GM21825 (cell line): ENCODE measurements at regions not wholly inside any gene's neighbourhood (a gene's known extent, or its start where the extent isn't known, plus 50 kb on each side); places are given as distances from the start of the nearest gene placed in this dataset.
"Not testable (repeated sequence)": the region's sequence is repeated elsewhere in the genome, so short reads cannot be mapped to it uniquely, and the experiment has no call there.

Source experiments
- ATAC-seq: cut with Tn5 transposase; IDR thresholded peaks from one replicate; pipeline ENCODE4 v1.9.1; 2021; ENCODE audit warnings: mild to moderate bottlenecking, moderate library complexity; ENCODE audit not compliant: unreplicated experiment

DNA sequence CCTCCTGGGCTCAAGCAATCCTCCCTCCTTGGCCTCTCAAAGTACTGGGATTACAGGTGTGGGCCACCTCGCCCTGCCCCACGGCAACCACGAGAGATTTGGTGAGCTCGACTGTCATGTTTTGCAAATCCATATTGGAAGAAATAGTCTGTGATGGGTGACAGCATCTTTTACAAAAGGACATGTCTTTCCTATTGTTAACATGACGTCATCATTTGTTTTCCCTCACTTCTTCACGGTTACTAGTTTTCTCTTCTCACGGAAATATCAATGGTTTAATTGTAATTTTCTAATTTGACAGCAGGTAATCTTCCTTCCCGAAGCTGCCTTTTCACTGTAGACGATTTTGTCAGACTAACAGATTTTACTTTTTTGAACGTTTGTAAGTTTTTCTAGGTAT, 110.8 kb upstream of the GREM2 start:
- ATAC-seq = no peak

DNA sequence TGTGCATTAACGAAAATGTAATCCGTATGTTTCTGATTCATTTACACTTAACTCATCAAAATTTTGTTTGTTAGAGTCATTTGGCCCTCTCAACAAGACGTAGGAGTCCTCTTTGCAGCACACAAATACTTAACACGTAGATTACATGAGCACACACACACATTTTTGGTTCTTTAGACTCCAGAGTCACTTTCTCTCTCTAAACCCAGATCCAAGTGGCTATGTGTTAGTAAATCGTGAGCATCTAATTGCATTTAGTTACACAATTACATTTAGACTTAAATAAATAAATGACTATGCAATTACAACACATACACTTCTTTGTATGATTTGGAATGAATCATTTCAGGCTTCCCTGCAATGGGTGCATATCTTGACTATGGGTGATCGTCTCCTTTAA, 109.0 kb upstream of the GREM2 start:
- no peak for ATAC-seq

DNA sequence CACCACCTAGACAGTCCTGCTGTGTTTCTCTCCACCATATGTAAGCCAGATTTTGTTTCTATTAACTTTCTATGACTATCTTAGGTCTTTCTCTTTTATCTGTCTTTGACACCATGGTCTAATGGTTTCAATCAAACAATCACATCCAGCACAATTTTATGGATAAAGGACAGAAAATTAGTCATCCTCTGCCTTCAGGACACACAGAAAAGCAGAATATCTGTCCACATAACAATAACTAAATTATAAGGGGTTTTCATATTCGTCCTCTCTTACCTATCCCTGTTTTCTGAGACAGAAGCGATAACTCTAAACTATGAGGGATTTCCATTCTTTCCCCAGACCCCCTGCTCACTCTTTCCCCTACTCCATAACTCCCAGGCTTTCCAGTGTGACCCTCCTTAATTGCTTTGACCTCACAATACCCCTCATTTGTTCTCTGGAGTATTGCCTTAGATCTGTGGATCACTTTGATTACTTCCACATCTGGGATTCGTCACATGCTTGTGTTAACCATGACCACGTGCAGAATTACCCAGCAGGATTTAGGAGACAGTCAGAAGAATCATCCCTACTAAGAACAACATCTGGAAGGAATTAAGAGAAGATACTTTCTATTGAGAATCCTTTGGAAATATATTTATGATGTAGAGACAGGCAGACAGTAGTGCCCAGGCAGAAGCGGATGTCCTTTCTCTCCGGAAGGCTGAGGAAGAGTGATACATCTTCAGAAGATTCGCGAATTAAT, 108.2 kb upstream of the GREM2 start:
- no peak for ATAC-seq

DNA sequence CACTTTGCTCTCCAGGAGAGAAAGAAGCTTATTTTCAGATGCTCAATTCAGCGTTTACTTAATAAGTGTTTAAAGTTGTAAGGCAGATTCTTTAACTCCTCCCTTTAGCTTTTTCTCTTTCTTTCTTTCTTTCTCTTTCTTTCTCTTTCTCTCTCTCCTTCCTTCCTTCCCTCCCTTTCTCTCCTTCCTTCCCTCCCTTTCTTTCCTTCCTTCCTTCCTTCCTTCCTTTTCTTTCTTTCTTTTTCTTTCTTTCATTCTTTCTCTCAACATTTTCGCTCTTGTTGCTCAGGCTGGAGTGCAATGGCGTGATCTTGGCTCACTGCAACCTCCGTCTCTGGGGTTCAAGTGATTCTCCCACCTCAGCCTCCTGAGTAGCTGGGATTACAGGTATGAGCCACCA, 104.6 kb upstream of the GREM2 start:
- ATAC-seq = not testable (repeated sequence)

DNA sequence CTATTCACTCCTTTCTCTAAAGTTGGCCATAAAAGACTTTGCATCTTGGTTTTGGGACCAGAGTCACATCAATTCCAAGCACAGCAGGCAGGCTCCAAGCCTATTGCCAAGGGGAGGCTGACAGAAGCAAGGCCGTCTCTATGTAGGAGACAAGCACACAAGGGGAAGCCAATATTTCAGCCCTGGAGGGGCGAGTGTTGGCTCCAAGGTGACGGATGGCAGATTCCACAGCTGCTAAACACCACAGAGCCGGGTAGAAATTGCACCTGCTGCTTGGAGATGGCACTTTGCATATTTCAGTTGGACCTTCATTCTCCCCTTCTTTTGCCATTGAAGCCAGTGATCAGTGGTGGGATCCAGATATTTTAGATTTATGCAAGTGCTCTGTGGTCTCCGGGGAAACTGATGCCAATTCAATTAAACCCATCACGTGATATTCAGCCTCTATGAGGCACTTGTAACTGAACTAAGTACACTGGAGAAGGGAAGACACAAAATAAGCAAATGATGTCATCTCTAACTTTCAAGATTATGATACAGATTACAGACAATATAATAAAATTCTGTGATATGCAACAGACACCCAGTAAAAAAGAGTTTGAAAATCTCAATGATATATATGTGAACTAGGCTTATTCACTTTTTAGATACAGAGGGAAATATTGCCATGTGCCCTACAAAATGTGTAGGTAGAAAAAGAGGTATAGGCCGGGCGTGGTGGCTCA, 102.8 kb upstream of the GREM2 start:
- no peak for ATAC-seq

DNA sequence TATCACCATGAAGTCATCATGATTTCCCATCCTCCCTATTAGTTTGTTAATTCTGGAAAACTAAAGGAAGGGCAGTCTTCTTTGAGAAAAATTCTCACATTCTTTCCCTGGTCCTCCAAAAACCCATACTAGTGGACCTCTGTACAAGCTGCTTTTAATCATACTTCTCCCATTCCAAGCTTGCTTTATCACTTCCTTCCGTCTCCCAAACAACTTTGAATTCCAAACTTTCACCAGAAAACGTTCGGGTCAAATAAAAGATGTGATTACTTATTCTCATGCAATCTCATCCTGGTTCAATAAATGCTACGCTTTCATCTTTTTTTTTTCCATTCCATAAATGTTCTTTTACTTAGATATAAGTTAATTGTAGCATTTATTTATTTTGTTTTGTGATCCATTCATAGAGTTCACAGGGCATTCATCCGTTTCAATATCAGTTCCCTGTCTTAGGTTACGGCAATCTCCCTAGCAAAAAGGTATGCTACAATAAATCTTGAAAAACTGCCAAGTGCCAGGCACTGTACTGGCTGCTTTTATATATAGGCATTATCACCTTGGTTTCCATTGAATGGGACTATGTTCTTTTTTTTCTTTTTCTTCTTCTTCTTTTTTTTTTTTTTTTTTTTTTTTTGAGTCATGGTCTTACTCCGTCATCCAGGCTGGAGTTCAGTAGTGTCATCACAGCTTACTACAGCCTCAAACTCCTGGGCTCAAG, 100.2 kb upstream of the GREM2 start:
- ATAC-seq = no peak

DNA sequence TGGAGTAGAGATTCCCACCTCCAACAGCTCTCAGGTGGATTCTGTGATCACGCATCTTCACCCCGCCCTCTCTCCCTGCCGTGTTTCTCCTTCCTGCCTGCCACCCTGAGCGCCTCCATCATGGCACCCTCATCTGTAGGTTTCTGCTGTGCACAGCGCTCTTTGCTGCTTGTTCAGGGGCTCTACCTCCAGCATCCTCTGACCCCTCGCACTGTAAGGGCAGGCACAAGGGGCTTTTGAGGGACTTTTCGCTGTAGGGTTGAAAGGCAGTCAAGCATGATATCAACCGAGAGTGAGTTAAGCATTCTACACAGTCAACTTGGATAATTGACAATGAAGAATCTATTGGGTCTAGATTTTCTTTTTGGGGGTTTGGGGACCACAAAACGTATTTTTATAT, 99.1 kb upstream of the GREM2 start:
- no peak for ATAC-seq

DNA sequence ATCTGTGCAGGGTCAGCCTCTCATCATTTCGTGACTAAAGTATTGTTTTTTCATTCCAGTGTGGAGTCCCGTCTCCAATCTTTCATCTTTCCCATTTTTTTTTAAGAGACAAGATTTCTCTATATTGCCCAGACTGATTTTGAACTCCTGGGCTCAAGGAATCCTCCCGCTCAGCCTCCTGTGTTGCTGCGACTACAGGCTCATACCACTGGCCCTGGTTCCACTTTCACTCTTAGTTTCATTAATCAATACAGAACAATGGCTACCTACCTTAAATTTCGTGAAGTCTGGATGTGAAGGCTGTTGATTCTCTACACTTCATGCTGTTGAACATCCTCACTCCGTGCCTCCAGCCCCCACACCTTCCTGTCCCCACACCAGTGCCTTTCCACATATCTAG, 97.7 kb upstream of the GREM2 start:
- no peak for ATAC-seq

DNA sequence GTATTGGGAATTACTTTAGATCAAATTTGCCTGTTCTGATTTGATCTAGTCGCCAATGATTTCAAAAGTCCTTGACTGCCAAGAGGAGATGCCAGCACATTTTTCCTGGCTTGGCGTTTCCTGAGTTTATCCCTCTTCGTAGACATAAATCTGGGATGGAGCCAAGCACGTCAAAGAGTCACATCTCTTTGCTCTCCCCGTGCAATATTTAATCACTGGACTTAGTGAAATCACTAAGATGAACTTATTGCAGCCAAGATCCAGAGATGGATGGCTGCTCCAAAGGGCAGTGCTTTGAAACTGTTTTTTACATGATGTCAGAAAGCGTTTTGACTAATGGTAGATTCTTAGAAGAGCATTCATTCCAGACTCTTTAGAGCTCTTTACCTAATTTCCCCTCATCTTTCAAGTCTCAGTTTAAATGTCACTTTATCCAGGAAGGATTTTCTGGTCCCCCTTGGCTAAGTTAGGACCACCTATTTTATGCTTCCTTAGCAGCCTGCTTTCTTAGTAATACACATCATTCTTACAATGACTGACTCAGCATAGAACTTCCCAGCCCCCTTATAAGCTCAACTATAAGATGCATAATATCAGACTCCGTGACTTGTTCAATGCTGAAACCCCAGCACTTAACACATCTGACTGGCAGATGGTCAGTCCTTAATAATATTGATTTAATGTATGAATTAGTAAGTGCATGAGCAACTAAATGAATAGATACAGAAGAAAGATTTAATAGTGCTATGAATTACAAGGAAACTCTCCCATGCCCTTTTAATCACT, 94.4 kb upstream of the GREM2 start:
- ATAC-seq = no peak

DNA sequence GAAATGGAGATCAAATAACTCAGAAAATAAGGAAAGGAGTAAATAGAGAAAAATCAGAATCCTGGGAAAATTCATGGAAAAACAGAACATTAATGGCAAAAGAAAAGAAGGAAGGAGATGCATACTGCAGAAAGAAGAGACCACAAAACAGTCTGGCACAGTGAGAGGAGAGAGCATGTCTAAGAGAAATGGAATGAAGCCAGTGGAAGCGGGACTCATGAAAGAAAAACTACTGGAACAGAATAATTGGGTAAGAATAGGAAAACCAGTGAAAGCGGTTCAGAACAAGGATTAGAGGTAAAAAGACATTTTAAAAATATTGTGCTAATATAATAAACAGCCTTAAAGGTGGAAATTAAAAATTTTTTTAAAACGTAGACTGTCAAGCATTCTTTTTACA, 93.6 kb upstream of the GREM2 start:
- ATAC-seq = no peak

DNA sequence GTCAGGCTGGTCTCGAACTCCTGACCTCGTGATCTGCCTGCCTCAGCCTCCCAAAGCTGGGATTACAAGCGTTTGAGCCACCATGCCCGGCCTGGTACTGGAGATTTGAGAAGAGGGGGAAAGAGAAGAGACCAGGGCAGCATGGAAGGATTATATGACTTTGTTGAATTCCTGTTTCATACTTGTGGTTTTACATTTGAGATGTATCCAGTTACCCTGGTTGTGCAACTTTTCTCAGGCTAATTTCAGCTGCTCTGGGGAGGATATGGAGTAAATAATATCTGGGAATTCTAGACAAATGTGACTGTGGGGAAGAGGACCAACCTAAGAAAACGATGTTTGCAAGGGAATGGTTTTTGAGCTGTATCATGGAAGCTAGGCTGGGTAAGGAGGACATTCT, 89.5 kb upstream of the GREM2 start:
- no peak for ATAC-seq

DNA sequence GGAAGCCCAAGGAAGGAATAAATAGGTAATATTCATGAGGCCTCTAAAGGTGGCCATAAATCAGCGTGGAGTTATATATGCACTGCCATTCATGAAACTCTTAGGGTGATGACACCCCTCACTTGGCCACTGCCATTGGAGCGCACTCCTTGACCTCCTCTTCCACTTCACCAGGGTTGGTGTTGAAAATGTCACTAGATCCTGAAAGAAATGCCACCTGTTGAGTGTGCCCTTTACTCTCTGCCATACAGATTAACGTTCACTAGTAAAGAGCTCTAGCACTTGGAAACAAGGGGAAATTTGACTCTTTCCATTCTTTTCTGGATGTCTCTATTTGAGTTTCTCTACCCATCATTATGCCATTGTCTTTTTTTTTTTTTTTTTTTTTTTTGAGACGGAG, 83.5 kb upstream of the GREM2 start:
- ATAC-seq = no peak

DNA sequence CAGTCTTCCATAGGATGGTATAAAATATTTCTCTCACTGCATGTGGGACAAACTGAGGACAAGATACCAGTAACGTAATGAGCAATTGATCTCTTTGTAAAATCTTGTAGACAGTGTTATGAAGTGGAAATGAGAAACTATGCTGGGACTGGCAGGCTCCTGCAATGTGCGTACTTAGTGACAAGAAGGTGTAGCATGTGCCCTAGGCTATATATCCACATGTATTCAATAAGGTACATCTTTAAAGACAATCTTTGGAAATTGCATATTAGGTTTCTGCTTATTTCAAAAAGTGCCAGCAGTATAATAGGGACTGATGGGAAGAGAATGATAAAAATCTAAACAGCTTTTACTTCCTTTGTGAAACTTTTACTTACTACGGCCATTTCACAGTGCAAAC, 81.9 kb upstream of the GREM2 start:
- no peak for ATAC-seq

DNA sequence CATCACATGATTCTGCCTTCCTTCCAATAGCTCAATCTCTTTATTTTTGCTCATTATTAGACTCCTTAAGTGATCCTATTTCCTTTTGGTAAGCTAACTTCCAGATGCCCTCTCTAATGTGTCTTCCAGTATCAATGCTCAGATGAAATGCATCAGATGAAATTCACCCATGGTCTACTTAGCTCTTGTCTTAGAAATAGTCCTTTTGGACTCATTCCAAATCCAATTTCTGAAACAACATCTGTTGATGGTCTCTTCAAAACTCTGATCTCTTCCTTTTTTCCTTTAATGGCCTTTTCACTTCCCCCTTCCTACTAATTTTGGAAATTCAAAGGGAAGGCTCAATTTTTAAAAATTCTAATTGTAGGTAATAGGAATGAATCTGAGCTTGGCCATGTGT, 81.1 kb upstream of the GREM2 start:
- ATAC-seq = no peak

DNA sequence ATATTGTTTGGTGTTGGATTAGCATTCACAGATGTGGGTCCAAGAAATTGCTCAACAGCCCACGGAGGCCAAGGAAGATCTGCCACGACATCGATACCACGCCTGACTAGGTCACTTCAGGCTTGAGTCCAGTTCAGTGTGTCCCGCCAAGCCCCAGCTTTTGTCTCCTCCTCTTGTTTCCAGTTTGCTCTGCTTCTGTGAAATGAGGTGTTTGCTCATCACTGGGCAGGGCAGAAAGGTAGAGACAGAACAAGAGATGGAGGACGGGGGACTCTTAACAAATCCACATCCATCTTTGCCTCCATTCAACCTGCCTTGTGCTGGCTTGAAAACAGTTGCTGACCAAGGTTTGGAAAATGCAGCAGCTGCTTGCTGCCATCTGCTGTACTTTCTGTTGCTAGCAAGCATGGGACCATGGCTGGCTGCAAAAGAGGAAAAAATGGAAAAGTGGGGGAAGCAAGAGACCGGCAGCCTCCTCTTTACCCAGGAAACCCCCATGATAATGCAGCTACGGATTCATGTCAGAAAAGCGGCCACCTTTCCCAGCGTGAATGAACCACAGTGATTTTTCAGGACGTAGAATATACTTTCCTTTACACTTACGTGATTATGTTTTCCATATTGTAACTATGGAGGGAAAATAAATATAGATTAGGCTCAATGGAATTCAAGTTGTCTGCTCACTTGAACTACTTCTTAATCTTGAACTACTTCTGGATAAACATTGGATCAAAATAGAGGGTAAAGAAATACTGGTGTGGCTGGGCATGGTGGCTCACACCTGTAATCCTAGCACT, 80.2 kb upstream of the GREM2 start:
- ATAC-seq = no peak

DNA sequence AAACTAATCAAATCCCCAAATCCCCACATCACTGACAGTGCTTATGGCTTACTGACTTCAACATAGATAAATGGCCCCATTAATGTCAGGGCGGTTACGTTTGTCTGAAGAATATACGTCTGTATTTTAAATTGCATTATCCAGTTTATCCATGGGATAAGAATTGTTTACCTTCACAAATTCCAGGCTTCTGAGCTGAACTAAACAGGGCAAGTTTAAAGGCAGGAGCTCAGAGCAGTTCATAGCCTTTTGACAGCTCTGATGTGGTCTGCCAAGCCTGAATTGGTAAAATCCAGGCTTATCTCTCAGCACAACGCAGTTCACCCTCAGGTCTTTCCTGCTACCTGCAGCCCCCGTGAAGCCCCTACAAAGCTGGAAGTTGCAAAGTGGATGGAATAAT, 79.5 kb upstream of the GREM2 start:
- ATAC-seq = no peak

DNA sequence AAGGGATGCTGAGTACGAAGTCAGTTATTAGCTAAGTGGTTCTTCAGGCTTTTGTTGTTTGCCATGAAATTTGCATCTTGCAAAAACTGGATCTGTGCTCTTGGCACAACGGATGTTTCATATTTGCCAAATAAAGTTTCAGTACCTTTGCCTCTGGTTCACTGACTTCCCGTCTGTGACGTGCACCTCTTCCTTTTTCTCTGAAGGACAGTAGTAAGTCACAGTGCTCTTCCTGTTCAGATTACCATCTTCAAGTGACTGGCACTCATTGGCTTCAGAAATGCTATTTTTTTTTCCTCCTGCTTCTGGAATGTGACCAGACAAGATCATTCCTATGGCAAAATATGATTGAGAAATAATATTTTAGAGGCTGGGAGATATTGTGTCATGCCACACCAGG, 75.9 kb upstream of the GREM2 start:
- peak; percentile 76 for ATAC-seq

DNA sequence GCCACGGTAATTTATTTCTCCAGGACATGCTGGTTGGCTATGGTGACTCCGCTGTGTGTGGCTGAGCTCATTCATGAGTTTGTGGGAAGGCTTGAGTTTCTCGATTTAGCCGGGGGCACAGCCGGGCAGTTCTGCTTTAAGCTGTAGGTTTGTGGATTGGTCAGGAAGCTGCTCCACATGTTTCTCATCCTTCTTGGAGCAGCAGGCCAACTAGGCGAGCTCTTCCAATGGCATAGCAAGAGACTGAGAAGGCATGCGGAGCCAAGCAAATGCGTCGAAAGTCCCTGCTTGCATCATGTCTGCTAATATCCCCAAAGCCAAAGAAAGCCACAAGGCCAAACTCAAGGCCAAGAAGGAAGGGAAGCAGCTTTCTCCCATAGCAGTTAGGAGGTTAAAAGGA, 71.6 kb upstream of the GREM2 start:
- no peak for ATAC-seq

DNA sequence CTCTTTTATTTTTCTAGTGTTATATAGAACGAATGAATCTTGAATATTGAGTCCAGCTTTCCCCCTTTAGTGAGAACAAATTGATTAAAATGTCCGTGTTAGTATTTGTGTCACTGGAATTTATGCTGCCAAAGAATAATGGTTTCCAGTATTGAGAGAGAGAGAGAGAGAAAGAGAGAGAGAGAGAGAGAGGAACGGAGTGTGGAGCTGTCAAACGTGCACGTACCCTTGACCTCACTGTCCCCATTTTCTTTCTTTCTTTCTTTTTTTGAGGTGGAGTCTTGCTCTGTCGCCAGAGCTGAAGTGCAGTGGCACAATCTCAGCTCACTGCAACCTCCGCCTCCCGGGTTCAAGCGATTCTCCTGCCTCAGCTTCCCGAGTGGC, 70.9 kb upstream of the GREM2 start:
- ATAC-seq = no peak

DNA sequence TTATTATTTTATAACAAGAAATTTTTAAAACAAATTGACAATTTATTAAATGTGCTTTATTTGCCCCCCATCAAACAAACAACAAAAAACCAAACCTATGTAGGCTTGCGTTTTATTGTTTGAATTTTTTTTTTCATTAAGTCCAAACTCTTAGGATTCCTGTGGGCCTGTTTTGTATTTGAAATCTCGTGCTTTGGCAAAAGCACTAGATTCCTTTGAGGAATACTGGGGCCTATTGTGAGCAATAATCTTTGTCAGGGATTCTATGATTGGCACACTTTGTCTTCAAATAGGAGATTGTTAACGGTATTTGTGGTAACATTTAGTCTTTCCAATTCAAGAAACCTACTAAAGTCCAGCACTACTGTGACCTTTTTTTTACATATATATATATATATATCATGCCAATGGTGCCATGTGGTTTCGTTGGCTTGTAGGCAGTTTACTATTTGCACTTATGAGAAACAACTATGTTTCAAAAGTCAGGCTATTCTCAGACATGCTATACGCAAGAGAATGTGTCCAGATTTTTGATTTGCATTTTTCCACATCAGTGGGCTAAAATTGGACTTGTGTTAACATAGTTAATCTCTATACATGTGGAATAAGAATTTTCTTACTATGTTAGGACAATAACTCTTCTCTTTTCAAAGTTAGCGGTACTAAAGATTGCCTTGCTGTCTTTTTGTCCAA, 70.4 kb upstream of the GREM2 start:
- ATAC-seq = no peak
